ENCODE measurements at regions not wholly inside any gene's neighbourhood (a gene's known extent, or its start where the extent isn't known, plus 50 kb on each side); places are given as distances from the start of the nearest gene placed in this dataset.

GRCh38 chr5:82549263-82549662 is 271.1 kb upstream of the RPS23 start:
- TF ChIP-seq CTCF (IDR thresholded peaks at IDR 0.05) (no peak), POLR2A (IDR thresholded peaks at IDR 0.05) (no peak)

Data from uterus (tissue), 2 donors.